Caco-2 (cell line): ENCODE measurements at regions not wholly inside any gene's neighbourhood (a gene's known extent, or its start where the extent isn't known, plus 50 kb on each side); places are given as distances from the start of the nearest gene placed in this dataset.

ENCODE experiments used
- BruUV-seq: library from RNA; stranded (reverse); fragments of 400-500 nt; replicated peaks from 2 replicates; lab custom pipeline; 2021; lab: Mats Ljungman, UMichigan
- CTCF ChIA-PET: fragments of 300-600 bp; sonication (Branson Sonifier 250); formaldehyde crosslinking; loops from one replicate; lab custom pipeline; 2022; ENCODE audit warnings: antibody characterized with exemption; lab: Charles Lee
- POLR2A ChIA-PET: fragments of 300-600 bp; sonication (Branson Sonifier 250); formaldehyde crosslinking; loops from one replicate; lab custom pipeline; 2022; ENCODE audit warnings: antibody characterized with exemption; lab: Charles Lee
- DNase-seq, 2 experiments: peaks; one replicate each; pipeline versions ENCODE4 v3.0.0 to v3.0.0-alpha.2; 2020 to 2022
- H3K27me3 ChIP-seq: replicated peaks from 2 replicates; pipeline ENCODE4 v1.6.0; 2011; ENCODE audit warnings: low read length; ENCODE audit not compliant: control insufficient read depth, insufficient read depth
- H3K36me3 ChIP-seq: 2 replicates; pipeline ENCODE4 v1.5.1; 2011; ENCODE audit warnings: low read length; ENCODE audit not compliant: control insufficient read depth, insufficient read depth
- H3K4me1 ChIP-seq: fragments of 250-450 bp; sonication (Bioruptor Pico); 2 replicates; pipeline ENCODE4 v1.5.1; 2020; ENCODE audit warnings: mild to moderate bottlenecking
- H3K4me3 ChIP-seq: 2 replicates; pipeline ENCODE4 v1.5.1; 2011; ENCODE audit warnings: low read depth, mild to moderate bottlenecking, control low read depth, low read length
- H3K9me3 ChIP-seq: fragments of 250-450 bp; sonication (Bioruptor Pico); 2 replicates; pipeline ENCODE4 v1.5.1; 2020; ENCODE audit warnings: mild to moderate bottlenecking, moderate library complexity
- H3K27ac Mint-ChIP-seq: one replicate; pipeline ENCODE4 v1.8.0; 2022; ENCODE audit warnings: mixed read lengths; ENCODE audit not compliant: unreplicated experiment
- H3K27me3 Mint-ChIP-seq: one replicate; pipeline ENCODE4 v1.8.0; 2022; ENCODE audit warnings: mixed read lengths; ENCODE audit not compliant: insufficient read depth, unreplicated experiment
- H3K36me3 Mint-ChIP-seq: one replicate; pipeline ENCODE4 v1.8.0; 2022; ENCODE audit warnings: mild to moderate bottlenecking, mixed read lengths; ENCODE audit not compliant: insufficient read depth, unreplicated experiment
- H3K4me1 Mint-ChIP-seq: one replicate; pipeline ENCODE4 v1.8.0; 2022; ENCODE audit warnings: low read depth, mixed read lengths; ENCODE audit not compliant: unreplicated experiment
- H3K4me3 Mint-ChIP-seq: one replicate; pipeline ENCODE4 v1.8.0; 2022; ENCODE audit warnings: mild to moderate bottlenecking, moderate library complexity, mixed read lengths; ENCODE audit not compliant: unreplicated experiment
- H3K9me3 Mint-ChIP-seq: one replicate; pipeline ENCODE4 v1.8.0; 2022; ENCODE audit warnings: mixed read lengths; ENCODE audit not compliant: unreplicated experiment
- intact Hi-C: fragments of 100-400 bp; cut with micrococcal nuclease; formaldehyde crosslinking; loops from one replicate; pipeline ENCODE4 v1.10.0; 2022; ENCODE audit not compliant: unreplicated experiment
- TF ChIP-seq, protein P1 (sequence below), 2 experiments: fragments of 200-600 bp in 1 of 2; IDR thresholded peaks; 1 replicate in 1 of 2; 2 replicates in 1 of 2; pipeline versions ENCODE4 v1.5.1 to v1.8.0; 2011 to 2022; ENCODE audit warnings: antibody characterized with exemption in 1 of 2, control low read depth in 1 of 2, inconsistent platforms in 1 of 2, low read depth in 1 of 2, low read length in 1 of 2, mild to moderate bottlenecking in 1 of 2, moderate library complexity in 1 of 2; ENCODE audit not compliant: insufficient read depth in 1 of 2, severe bottlenecking in 1 of 2, unreplicated experiment in 1 of 2

DNA sequence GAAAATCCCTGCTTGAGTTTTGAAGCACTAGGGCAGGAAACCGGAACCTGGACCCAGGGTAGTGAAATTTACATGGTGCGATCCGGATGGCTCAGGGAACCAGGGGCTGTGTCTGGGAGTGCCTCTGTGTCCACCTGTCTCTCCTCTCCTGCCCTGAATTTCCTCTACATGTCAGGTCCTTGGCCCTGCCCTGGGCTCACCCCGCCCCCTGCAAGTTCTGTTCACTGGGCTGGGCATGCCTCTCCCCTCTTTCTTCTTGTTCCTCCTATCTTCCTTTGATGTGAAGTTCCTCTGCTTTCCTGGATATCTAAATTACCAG is 435.9 kb upstream of the RBMS3 start:
- H3K9me3 Mint-ChIP-seq = no peaks in the 10 kb centered on the region
- no peak for DNase-seq
- H3K27me3 Mint-ChIP-seq = peaks cover 7% of the 10 kb centered on the region
- no peaks in the 10 kb centered on the region for H3K27me3 ChIP-seq
- POLR2A ChIA-PET = no interaction called here
- no peaks in the 10 kb centered on the region for H3K36me3 ChIP-seq
- TF ChIP-seq, protein P1, sequence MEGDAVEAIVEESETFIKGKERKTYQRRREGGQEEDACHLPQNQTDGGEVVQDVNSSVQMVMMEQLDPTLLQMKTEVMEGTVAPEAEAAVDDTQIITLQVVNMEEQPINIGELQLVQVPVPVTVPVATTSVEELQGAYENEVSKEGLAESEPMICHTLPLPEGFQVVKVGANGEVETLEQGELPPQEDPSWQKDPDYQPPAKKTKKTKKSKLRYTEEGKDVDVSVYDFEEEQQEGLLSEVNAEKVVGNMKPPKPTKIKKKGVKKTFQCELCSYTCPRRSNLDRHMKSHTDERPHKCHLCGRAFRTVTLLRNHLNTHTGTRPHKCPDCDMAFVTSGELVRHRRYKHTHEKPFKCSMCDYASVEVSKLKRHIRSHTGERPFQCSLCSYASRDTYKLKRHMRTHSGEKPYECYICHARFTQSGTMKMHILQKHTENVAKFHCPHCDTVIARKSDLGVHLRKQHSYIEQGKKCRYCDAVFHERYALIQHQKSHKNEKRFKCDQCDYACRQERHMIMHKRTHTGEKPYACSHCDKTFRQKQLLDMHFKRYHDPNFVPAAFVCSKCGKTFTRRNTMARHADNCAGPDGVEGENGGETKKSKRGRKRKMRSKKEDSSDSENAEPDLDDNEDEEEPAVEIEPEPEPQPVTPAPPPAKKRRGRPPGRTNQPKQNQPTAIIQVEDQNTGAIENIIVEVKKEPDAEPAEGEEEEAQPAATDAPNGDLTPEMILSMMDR (IDR thresholded peaks at IDR 0.05; ENCODE audit: insufficient read depth in 1 of 2, low read depth in 1 of 2, low read length in 1 of 2, severe bottlenecking in 1 of 2, unreplicated experiment in 1 of 2) = no peak
- no peak overlapping the region for H3K27ac Mint-ChIP-seq
- no peaks in the 10 kb centered on the region for H3K36me3 Mint-ChIP-seq
- intact Hi-C loops = no loop called here
- H3K4me1 Mint-ChIP-seq = no peaks in the 10 kb centered on the region
- no peak overlapping the region for H3K4me3 ChIP-seq
- H3K4me3 Mint-ChIP-seq = no peak overlapping the region
- no peaks in the 10 kb centered on the region for H3K9me3 ChIP-seq
- BruUV-seq = no TSS peak
- H3K4me1 ChIP-seq = no peaks in the 10 kb centered on the region
- CTCF ChIA-PET = no interaction called here

DNA sequence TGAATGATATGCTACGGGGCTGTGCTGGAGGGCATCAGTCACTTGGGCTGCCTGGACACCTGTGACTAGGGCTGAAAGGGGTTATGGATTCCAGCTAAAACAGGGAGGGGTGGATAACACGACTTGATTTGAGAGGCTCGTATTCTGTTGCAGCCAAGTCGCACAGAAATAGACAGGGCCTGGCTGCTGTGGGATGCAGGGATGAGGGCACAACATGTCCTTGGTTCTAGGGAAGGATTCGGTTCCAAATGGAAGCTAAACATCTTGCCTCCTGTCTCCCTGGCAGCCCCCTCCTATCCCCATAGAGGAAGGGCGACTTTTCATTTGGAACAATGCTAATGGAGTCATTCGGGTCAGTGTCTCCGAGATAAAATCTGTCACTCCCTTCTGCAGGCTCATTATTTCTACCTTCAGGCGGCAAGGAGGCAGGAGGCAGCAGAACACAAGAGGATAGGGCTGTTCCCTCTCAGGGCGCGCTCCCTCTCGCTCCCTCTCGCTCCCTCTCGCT is 433.8 kb upstream of the RBMS3 start:
- H3K9me3 Mint-ChIP-seq = no peaks in the 10 kb centered on the region
- no peaks in the 10 kb centered on the region for H3K4me1 Mint-ChIP-seq
- no peak for DNase-seq
- H3K27me3 Mint-ChIP-seq = peaks cover 7% of the 10 kb centered on the region
- intact Hi-C loops = no loop called here
- TF ChIP-seq, protein P1 (IDR thresholded peaks at IDR 0.05; ENCODE audit: insufficient read depth in 1 of 2, low read depth in 1 of 2, low read length in 1 of 2, severe bottlenecking in 1 of 2, unreplicated experiment in 1 of 2) = no peak
- H3K4me1 ChIP-seq = no peaks in the 10 kb centered on the region
- no peak overlapping the region for H3K4me3 Mint-ChIP-seq
- BruUV-seq = no TSS peak
- no peak overlapping the region for H3K27ac Mint-ChIP-seq
- no peaks in the 10 kb centered on the region for H3K36me3 Mint-ChIP-seq
- ChIA-PET POLR2A (no interaction called here), CTCF (no interaction called here)
- H3K27me3 ChIP-seq = no peaks in the 10 kb centered on the region
- H3K4me3 ChIP-seq = no peak overlapping the region
- no peaks in the 10 kb centered on the region for H3K9me3 ChIP-seq
- H3K36me3 ChIP-seq = no peaks in the 10 kb centered on the region

DNA sequence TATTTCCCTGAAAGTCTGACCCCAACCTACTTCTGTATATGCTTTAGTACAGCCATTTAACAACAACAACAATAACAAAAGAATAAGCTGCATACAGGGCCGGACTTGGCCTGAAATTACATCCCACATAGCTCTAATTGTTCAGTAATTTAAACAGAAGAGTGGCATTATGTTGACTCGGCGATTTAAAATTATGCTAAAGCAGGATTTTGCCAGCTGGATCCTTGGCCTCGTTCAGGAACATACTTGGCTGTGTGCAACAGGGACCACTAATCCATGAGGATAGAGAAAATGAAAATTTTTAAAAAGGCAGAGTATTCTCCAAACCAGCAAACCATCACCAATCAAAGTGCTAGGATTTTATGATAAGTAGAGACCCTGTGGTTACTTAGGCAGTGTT is 433.1 kb upstream of the RBMS3 start:
- H3K4me3 Mint-ChIP-seq = no peak overlapping the region
- no peaks in the 10 kb centered on the region for H3K9me3 Mint-ChIP-seq
- Histone ChIP-seq H3K27me3 (no peaks in the 10 kb centered on the region), H3K9me3 (no peaks in the 10 kb centered on the region), H3K36me3 (no peaks in the 10 kb centered on the region), H3K4me1 (no peaks in the 10 kb centered on the region), H3K4me3 (no peak overlapping the region)
- H3K27me3 Mint-ChIP-seq = peaks cover 7% of the 10 kb centered on the region
- no TSS peak for BruUV-seq
- intact Hi-C loops = no loop called here
- no peaks in the 10 kb centered on the region for H3K4me1 Mint-ChIP-seq
- ChIA-PET CTCF (no interaction called here), POLR2A (no interaction called here)
- H3K27ac Mint-ChIP-seq = no peak overlapping the region
- no peaks in the 10 kb centered on the region for H3K36me3 Mint-ChIP-seq
- TF ChIP-seq, protein P1 (IDR thresholded peaks at IDR 0.05; ENCODE audit: insufficient read depth in 1 of 2, low read depth in 1 of 2, low read length in 1 of 2, severe bottlenecking in 1 of 2, unreplicated experiment in 1 of 2) = no peak
- no peak for DNase-seq
